A549 (cell line): ENCODE measurements at regions not wholly inside any gene's neighbourhood (a gene's known extent, or its start where the extent isn't known, plus 50 kb on each side); places are given as distances from the start of the nearest gene placed in this dataset.

Experiments used
- CHD4 ChIP-seq: fragments of 200-600 bp; sonication (generic); IDR thresholded peaks from 2 replicates; pipeline ENCODE4 v1.6.1; 2016; ENCODE audit warnings: antibody characterized with exemption, mild to moderate bottlenecking, borderline replicate concordance
- CTCF ChIP-seq: fragments of >200 bp; sonication (Bioruptor Twin); formaldehyde crosslinking; IDR thresholded peaks from 3 replicates; pipeline ENCODE4 v1.5.1; 2016
- EP300 ChIP-seq, 2 experiments: fragments of >200 bp; sonication (Bioruptor Twin); formaldehyde crosslinking; IDR thresholded peaks; 2 replicates in 1 of 2; 3 replicates in 1 of 2; pipeline ENCODE4 v1.6.1; 2016 to 2017
- HOXB13 ChIP-seq: fragments of 250-450 bp; sonication (Bioruptor Pico); IDR thresholded peaks from 2 replicates; pipeline ENCODE4 v1.5.0; 2020; ENCODE audit warnings: low read depth, mild to moderate bottlenecking, moderate library complexity
- KDM1A ChIP-seq: fragments of 200-600 bp; sonication (generic); IDR thresholded peaks from 2 replicates; pipeline ENCODE4 v1.6.1; 2016; ENCODE audit warnings: low read depth, mild to moderate bottlenecking
- MAX ChIP-seq: IDR thresholded peaks from 2 replicates; pipeline ENCODE4 v1.6.1; 2012
- PBX3 ChIP-seq: IDR thresholded peaks from 2 replicates; pipeline ENCODE4 v1.6.1; 2012
- POLR2A ChIP-seq: IDR thresholded peaks from 2 replicates; pipeline ENCODE4 v1.6.1; 2012; ENCODE audit warnings: mild to moderate bottlenecking, low read length
- RCOR1 ChIP-seq: fragments of 150-350 bp; IDR thresholded peaks from 2 replicates; pipeline ENCODE4 v1.6.1; 2014; ENCODE audit warnings: antibody characterized with exemption, low read length, low read depth
- USF2 ChIP-seq: fragments of 450-650 bp; IDR thresholded peaks from 2 replicates; pipeline ENCODE4 v1.6.1; 2014; ENCODE audit warnings: antibody characterized with exemption

- TF ChIP-seq MAX: no peak
- TF ChIP-seq CTCF: no peak
- no peak for TF ChIP-seq USF2
- no peak for TF ChIP-seq RCOR1
- TF ChIP-seq EP300 (IDR thresholded peaks at IDR 0.05): no peak
- TF ChIP-seq POLR2A: no peak
- TF ChIP-seq KDM1A: no peak
- TF ChIP-seq PBX3: no peak
- no peak for TF ChIP-seq HOXB13 (CRISPR knock-in tag)
- TF ChIP-seq CHD4: no peak
Observed at GRCh38 chr20:21874127-21874526, 168.7 kb downstream of the PAX1 start.
